HG03457 (cell line): ENCODE measurements at regions not wholly inside any gene's neighbourhood (a gene's known extent, or its start where the extent isn't known, plus 50 kb on each side); places are given as distances from the start of the nearest gene placed in this dataset.
"Not testable (repeated sequence)": the region's sequence is repeated elsewhere in the genome, so short reads cannot be mapped to it uniquely, and the experiment has no call there.

ENCODE experiments used
- ATAC-seq: cut with Tn5 transposase; IDR thresholded peaks from one replicate; pipeline ENCODE4 v1.9.1; 2021; ENCODE audit warnings: moderate number of reproducible peaks; ENCODE audit not compliant: unreplicated experiment

GRCh38 chr4:34412233-34412632, 1832.1 kb downstream of the ARAP2 start:
- no peak for ATAC-seq

- no peak for ATAC-seq
Observed at GRCh38 chr4:34412911-34413310, 1831.4 kb downstream of the ARAP2 start.

GRCh38 chr4:34417160-34417559, 1827.2 kb downstream of the ARAP2 start:
- ATAC-seq = no peak

GRCh38 chr4:34419871-34420270, 1824.4 kb downstream of the ARAP2 start:
- ATAC-seq = no peak

- ATAC-seq = no peak
Observed at GRCh38 chr4:34422472-34423175, 1821.7 kb downstream of the ARAP2 start.

GRCh38 chr4:34432706-34433105, 1811.6 kb downstream of the ARAP2 start:
- ATAC-seq = no peak

- not testable (repeated sequence) for ATAC-seq
Observed at GRCh38 chr4:34434377-34434776, 1809.9 kb downstream of the ARAP2 start.

- no peak for ATAC-seq
Observed at GRCh38 chr4:34464196-34464595, 1780.1 kb downstream of the ARAP2 start.

GRCh38 chr4:34466411-34466810, 1777.9 kb downstream of the ARAP2 start:
- no peak for ATAC-seq

- no peak for ATAC-seq
Observed at GRCh38 chr4:34469516-34469915, 1774.8 kb downstream of the ARAP2 start.

GRCh38 chr4:34485252-34485651, 1759.1 kb downstream of the ARAP2 start:
- no peak for ATAC-seq

GRCh38 chr4:34486461-34487363, 1757.6 kb downstream of the ARAP2 start:
- ATAC-seq = no peak

- no peak for ATAC-seq
Observed at GRCh38 chr4:34492414-34492813, 1751.9 kb downstream of the ARAP2 start.

GRCh38 chr4:34502086-34502485, 1742.2 kb downstream of the ARAP2 start:
- ATAC-seq = no peak

- ATAC-seq = not testable (repeated sequence)
Observed at GRCh38 chr4:34504731-34505130, 1739.6 kb downstream of the ARAP2 start.

GRCh38 chr4:34506511-34507092, 1737.7 kb downstream of the ARAP2 start:
- not testable (repeated sequence) for ATAC-seq

- no peak for ATAC-seq
Observed at GRCh38 chr4:34512616-34513015, 1731.7 kb downstream of the ARAP2 start.

GRCh38 chr4:34516524-34516923, 1727.8 kb downstream of the ARAP2 start:
- no peak for ATAC-seq

- no peak for ATAC-seq
Observed at GRCh38 chr4:34534916-34535315, 1709.4 kb downstream of the ARAP2 start.

GRCh38 chr4:34566091-34566490, 1678.2 kb downstream of the ARAP2 start:
- ATAC-seq = no peak

GRCh38 chr4:34572026-34572425, 1672.3 kb downstream of the ARAP2 start:
- no peak for ATAC-seq

GRCh38 chr4:34615315-34615714, 1629.0 kb downstream of the ARAP2 start:
- no peak for ATAC-seq
